Neuronal stem cell (in vitro differentiated cells): ENCODE measurements at regions not wholly inside any gene's neighbourhood (a gene's known extent, or its start where the extent isn't known, plus 50 kb on each side); places are given as distances from the start of the nearest gene placed in this dataset.

Experiments used
- DNase-seq: peaks from one replicate; pipeline ENCODE4 v3.0.0-alpha.2; 2013; ENCODE audit warnings: low spot score
- H2AFZ ChIP-seq: one replicate; pipeline ENCODE4 v1.6.1; 2013; ENCODE audit warnings: mild to moderate bottlenecking, low read length, inconsistent platforms
- H2AK5ac ChIP-seq: 2 replicates; pipeline ENCODE4 v1.6.1; 2013; ENCODE audit warnings: low read depth, mild to moderate bottlenecking, inconsistent platforms, low read length, moderate library complexity, mixed read lengths
- H2BK120ac ChIP-seq: 2 replicates; pipeline ENCODE4 v1.6.1; 2013; ENCODE audit warnings: low read depth, mild to moderate bottlenecking, inconsistent platforms, low read length, moderate library complexity, mixed read lengths
- H2BK12ac ChIP-seq: one replicate; pipeline ENCODE4 v1.6.1; 2013; ENCODE audit warnings: low read length, inconsistent platforms
- H2BK15ac ChIP-seq: 2 replicates; pipeline ENCODE4 v1.6.1; 2013; ENCODE audit warnings: mild to moderate bottlenecking, low read length, inconsistent platforms, mixed read lengths
- H2BK5ac ChIP-seq: one replicate; pipeline ENCODE4 v1.6.1; 2013; ENCODE audit warnings: inconsistent platforms, mild to moderate bottlenecking, low read length, moderate library complexity
- H3K14ac ChIP-seq: one replicate; pipeline ENCODE4 v1.6.1; 2013; ENCODE audit warnings: low read length, inconsistent platforms
- H3K18ac ChIP-seq: 2 replicates; pipeline ENCODE4 v1.6.1; 2013; ENCODE audit warnings: low read length, inconsistent platforms
- H3K23ac ChIP-seq: 2 replicates; pipeline ENCODE4 v1.6.1; 2013; ENCODE audit warnings: low read depth, mild to moderate bottlenecking, mixed read lengths, low read length, inconsistent platforms; ENCODE audit not compliant: poor library complexity
- H3K27ac ChIP-seq: replicated peaks from 3 replicates; pipeline ENCODE4 v1.5.1; 2013; ENCODE audit warnings: low read length, inconsistent platforms
- H3K27me3 ChIP-seq, 3 experiments: 2 replicates each; pipeline ENCODE4 v1.6.1; 2013; ENCODE audit warnings: low read length in 3 of 3, mild to moderate bottlenecking in 2 of 3, inconsistent platforms in 1 of 3, low read depth in 1 of 3, mixed read lengths in 1 of 3, moderate library complexity in 1 of 3; ENCODE audit not compliant: control insufficient read depth in 3 of 3, insufficient read depth in 3 of 3
- H3K36me3 ChIP-seq, 2 donors: replicated peaks in 1 of 2; 2 replicates each; pipeline ENCODE4 v1.6.1; 2013; ENCODE audit warnings: low read length in 2 of 2; ENCODE audit not compliant: control insufficient read depth in 2 of 2, insufficient read depth in 2 of 2
- H3K4ac ChIP-seq: 2 replicates; pipeline ENCODE4 v1.6.1; 2013; ENCODE audit warnings: inconsistent platforms, mild to moderate bottlenecking, low read length, moderate library complexity
- H3K4me1 ChIP-seq, 2 donors: 1 replicate in 1 of 2; 2 replicates in 1 of 2; pipeline ENCODE4 v1.6.1; 2013; ENCODE audit warnings: low read length in 2 of 2, low read depth in 1 of 2; ENCODE audit not compliant: control insufficient read depth in 2 of 2, insufficient read depth in 1 of 2
- H3K4me2 ChIP-seq: one replicate; pipeline ENCODE4 v1.6.1; 2013; ENCODE audit warnings: mild to moderate bottlenecking, low read length, inconsistent platforms; ENCODE audit not compliant: insufficient read depth, poor library complexity, severe bottlenecking
- H3K4me3 ChIP-seq, 2 donors: 2 replicates each; pipeline ENCODE4 v1.5.1; 2013; ENCODE audit warnings: low read length in 2 of 2, mild to moderate bottlenecking in 2 of 2, inconsistent platforms in 1 of 2, moderate library complexity in 1 of 2
- H3K79me1 ChIP-seq: one replicate; pipeline ENCODE4 v1.6.1; 2013; ENCODE audit warnings: low read depth, mild to moderate bottlenecking, inconsistent platforms, low read length, moderate library complexity
- H3K9ac ChIP-seq: one replicate; pipeline ENCODE4 v1.6.1; 2013; ENCODE audit warnings: mild to moderate bottlenecking, low read depth, low read length, inconsistent platforms; ENCODE audit not compliant: poor library complexity
- H3K9me3 ChIP-seq, 2 donors: replicated peaks in 1 of 2; 2 replicates each; pipeline versions ENCODE3 to v1.6.1; 2013; ENCODE audit warnings: low read length in 2 of 2, mild to moderate bottlenecking in 2 of 2, inconsistent platforms in 1 of 2, low read depth in 1 of 2, mixed read lengths in 1 of 2, moderate library complexity in 1 of 2; ENCODE audit not compliant: control insufficient read depth in 2 of 2, insufficient read depth in 1 of 2
- H4K8ac ChIP-seq: one replicate; pipeline ENCODE4 v1.6.1; 2013; ENCODE audit warnings: low read depth, mild to moderate bottlenecking, inconsistent platforms, low read length, moderate library complexity
- H4K91ac ChIP-seq: one replicate; pipeline ENCODE4 v1.6.1; 2013; ENCODE audit warnings: low read length, low read depth, mild to moderate bottlenecking, inconsistent platforms; ENCODE audit not compliant: poor library complexity
- WGBS, 2 donors: extraction: QIAGEN DNeasy Blood & Tissue Kit; methylation state at CpG; one replicate each; pipeline ENCODE4 v1.1.7; 2013; ENCODE audit warnings: missing lambda C conversion rate in 2 of 2, mixed read lengths in 1 of 2; ENCODE audit not compliant: insufficient read length in 2 of 2, insufficient replicate concordance in 1 of 2; ENCODE audit errors: extremely low coverage in 2 of 2; 5-methylcytosine and 5-hydroxymethylcytosine counted together

DNA sequence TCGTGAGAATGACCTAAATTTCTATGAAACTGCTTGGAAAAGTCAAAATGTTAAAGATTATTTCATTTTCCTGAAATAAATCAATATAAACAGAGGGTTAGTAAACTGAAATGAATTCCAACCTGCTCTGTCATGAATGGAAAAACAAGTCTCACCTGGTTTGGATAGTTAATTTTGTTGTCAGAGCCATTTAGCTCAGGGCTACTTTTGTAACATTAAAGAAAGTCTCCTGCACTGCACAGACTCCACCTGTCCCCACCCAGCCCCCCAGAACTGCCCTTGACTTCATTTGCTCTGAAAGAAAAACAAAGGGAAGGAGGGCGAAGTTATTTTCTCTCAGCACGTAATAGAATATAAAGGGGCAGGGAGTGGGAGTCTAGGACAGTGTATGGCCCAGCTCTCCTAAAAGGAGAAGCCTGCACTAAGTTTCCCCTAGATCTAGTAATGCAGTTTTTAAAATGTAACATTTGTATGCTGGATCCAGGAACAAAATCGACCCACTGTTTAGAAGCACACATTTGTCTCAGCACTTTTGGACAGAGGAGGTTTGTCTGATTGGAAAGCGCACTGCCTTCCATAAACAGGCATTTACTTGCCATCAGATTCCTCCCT lies 54.2 kb upstream of the ACSL3 start:
- H3K4ac ChIP-seq, result no peak overlapping the region
- DNase-seq, result no peak
- no CpG with 5 or more reads among the region's 5 CpGs for WGBS, 2 donors
- no peak overlapping the region for H4K8ac ChIP-seq
- no peak overlapping the region for H3K9ac ChIP-seq
- no peaks in the 10 kb centered on the region for H3K27me3 ChIP-seq
- no peaks in the 10 kb centered on the region for H3K79me1 ChIP-seq
- H3K9me3 ChIP-seq, result no peaks in the 10 kb centered on the region
- peaks cover 0 to 4% of the 10 kb centered on the region in 2 donors for H3K4me1 ChIP-seq
- no peak overlapping the region for H2BK12ac ChIP-seq
- no peak overlapping the region for H3K27ac ChIP-seq
- peak overlapping the region; percentile 55 for H2AFZ ChIP-seq
- H2BK15ac ChIP-seq, result no peak overlapping the region
- no peak overlapping the region for H2BK120ac ChIP-seq
- no peak overlapping the region for H3K14ac ChIP-seq
- no peak overlapping the region for H3K4me3 ChIP-seq
- H3K4me2 ChIP-seq, result no peak overlapping the region
- no peak overlapping the region for H4K91ac ChIP-seq
- no peak overlapping the region for H3K18ac ChIP-seq
- no peak overlapping the region for H2AK5ac ChIP-seq
- no peak overlapping the region for H3K23ac ChIP-seq
- H3K36me3 ChIP-seq, result no peaks in the 10 kb centered on the region
- H2BK5ac ChIP-seq, result no peak overlapping the region

DNA sequence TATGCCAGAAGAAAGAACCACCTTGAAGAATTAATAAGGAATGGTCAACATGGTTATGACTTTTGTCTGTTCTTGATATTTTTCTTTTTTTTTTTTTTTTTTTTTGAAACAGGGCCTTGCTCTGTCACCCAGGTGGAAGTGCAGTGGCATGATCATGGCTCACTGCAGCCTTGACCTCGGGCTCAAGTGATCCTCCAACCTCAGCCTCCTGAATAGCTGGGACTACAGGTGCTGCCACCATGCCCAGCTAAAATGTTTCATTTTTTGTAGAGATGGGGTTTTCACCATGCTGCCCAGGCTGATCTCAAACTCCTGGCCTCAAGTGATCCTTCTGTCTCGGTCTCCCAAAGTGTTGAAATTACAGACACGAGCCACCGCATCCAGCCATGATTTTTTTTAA lies 53.4 kb upstream of the ACSL3 start:
- Histone ChIP-seq H3K14ac (no peak overlapping the region), H2BK5ac (no peak overlapping the region), H3K36me3 (no peaks in the 10 kb centered on the region), H3K27me3 (no peaks in the 10 kb centered on the region), H3K18ac (no peak overlapping the region), H3K23ac (no peak overlapping the region), H3K9me3 (no peaks in the 10 kb centered on the region), H4K91ac (no peak overlapping the region), H3K9ac (no peak overlapping the region), H3K4me3 (no peak overlapping the region), H2AFZ (no peak overlapping the region), H2AK5ac (no peak overlapping the region), H3K4me2 (no peak overlapping the region), H3K79me1 (no peaks in the 10 kb centered on the region), H2BK12ac (no peak overlapping the region), H3K4ac (no peak overlapping the region), H3K4me1 (peaks cover 0 to 4% of the 10 kb centered on the region in 2 donors), H2BK15ac (no peak overlapping the region), H3K27ac (no peak overlapping the region), H2BK120ac (no peak overlapping the region), H4K8ac (no peak overlapping the region)
- WGBS, 2 donors, result no CpG with 5 or more reads among the region's 4 CpGs
- DNase-seq, result no peak

DNA sequence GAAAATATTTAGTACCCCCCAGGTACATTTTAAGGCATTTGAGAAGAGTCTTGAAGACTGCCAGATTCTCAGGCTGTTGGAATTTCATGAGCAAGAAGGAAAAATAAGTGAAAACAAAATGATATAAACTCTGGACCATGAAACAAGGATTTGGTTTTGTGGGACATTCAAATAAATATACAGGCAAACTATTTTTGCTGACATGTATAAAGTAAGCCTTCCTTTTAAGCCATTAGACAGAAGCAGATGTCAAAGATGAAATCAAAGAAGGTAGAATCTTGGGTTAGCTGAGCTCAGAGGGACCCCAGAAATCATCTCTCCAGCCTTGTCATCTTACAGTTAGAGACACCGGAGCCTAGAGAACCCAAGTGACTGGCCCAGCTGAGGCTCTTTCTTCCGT lies 51.3 kb upstream of the ACSL3 start:
- DNase-seq, result no peak
- no peak overlapping the region for H2BK5ac ChIP-seq
- no peak overlapping the region for H4K8ac ChIP-seq
- no peaks in the 10 kb centered on the region for H3K36me3 ChIP-seq
- H3K4me3 ChIP-seq, result no peak overlapping the region
- no peak overlapping the region for H3K27ac ChIP-seq
- H3K14ac ChIP-seq, result no peak overlapping the region
- WGBS, 2 donors, result no CpG with 5 or more reads among the region's 2 CpGs
- no peaks in the 10 kb centered on the region for H3K9me3 ChIP-seq
- H3K9ac ChIP-seq, result no peak overlapping the region
- H3K27me3 ChIP-seq, result no peaks in the 10 kb centered on the region
- no peak overlapping the region for H4K91ac ChIP-seq
- no peak overlapping the region for H2BK15ac ChIP-seq
- no peak overlapping the region for H3K4ac ChIP-seq
- H2AFZ ChIP-seq, result no peak overlapping the region
- H2AK5ac ChIP-seq, result no peak overlapping the region
- no peak overlapping the region for H2BK120ac ChIP-seq
- no peak overlapping the region for H3K23ac ChIP-seq
- no peak overlapping the region for H3K18ac ChIP-seq
- no peak overlapping the region for H2BK12ac ChIP-seq
- H3K4me1 ChIP-seq, result peaks cover 0 to 4% of the 10 kb centered on the region in 2 donors
- no peaks in the 10 kb centered on the region for H3K79me1 ChIP-seq
- no peak overlapping the region for H3K4me2 ChIP-seq

DNA sequence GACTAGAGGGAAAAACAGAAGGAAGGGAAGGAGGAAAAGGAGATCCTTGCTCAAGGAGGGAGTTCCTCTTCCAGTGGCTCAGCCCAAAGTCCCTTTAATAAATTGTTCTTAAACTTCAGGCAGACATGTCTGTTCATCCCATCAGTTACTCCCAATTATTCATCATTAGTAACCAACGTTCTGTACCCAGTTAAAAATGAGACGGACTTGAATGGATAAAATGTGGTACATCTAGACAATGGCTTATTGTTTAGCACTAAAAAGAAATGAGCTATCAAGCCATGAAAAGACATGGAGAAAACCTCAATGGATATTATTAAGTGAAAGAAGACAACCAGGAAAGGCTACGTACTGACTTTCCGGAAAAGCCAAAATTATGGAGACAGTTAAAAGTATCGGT lies 50.8 kb upstream of the ACSL3 start:
- Histone ChIP-seq H3K18ac (no peak overlapping the region), H2AFZ (no peak overlapping the region), H4K8ac (no peak overlapping the region), H2AK5ac (no peak overlapping the region), H3K79me1 (no peaks in the 10 kb centered on the region), H3K4me3 (no peak overlapping the region), H3K4me2 (no peak overlapping the region), H3K4ac (no peak overlapping the region), H3K4me1 (peaks cover 0 to 4% of the 10 kb centered on the region in 2 donors), H3K9me3 (no peaks in the 10 kb centered on the region), H3K14ac (no peak overlapping the region), H3K27ac (no peak overlapping the region), H3K23ac (no peak overlapping the region), H3K36me3 (no peaks in the 10 kb centered on the region), H2BK120ac (no peak overlapping the region), H3K9ac (no peak overlapping the region), H3K27me3 (no peaks in the 10 kb centered on the region), H2BK12ac (no peak overlapping the region), H2BK15ac (no peak overlapping the region), H4K91ac (no peak overlapping the region), H2BK5ac (no peak overlapping the region)
- DNase-seq, result no peak
- WGBS, 2 donors, result no CpG with 5 or more reads among the region's 5 CpGs
